NCI-H187 (cell line): ENCODE measurements at regions not wholly inside any gene's neighbourhood (a gene's known extent, or its start where the extent isn't known, plus 50 kb on each side); places are given as distances from the start of the nearest gene placed in this dataset.
"Not testable (repeated sequence)": the region's sequence is repeated elsewhere in the genome, so short reads cannot be mapped to it uniquely, and the experiment has no call there.

ENCODE experiments used
- DNase-seq, 2 experiments: peaks; one replicate each; lab custom pipeline; 2025; lab: John Stamatoyannopoulos, UW

- DNase-seq, result no peak
These were observed 367.8 kb upstream of the ID2 start for GRCh38 chr2:8314063-8314462.

- DNase-seq, result no peak
These were observed 366.2 kb upstream of the ID2 start for GRCh38 chr2:8315531-8316165.

DNA sequence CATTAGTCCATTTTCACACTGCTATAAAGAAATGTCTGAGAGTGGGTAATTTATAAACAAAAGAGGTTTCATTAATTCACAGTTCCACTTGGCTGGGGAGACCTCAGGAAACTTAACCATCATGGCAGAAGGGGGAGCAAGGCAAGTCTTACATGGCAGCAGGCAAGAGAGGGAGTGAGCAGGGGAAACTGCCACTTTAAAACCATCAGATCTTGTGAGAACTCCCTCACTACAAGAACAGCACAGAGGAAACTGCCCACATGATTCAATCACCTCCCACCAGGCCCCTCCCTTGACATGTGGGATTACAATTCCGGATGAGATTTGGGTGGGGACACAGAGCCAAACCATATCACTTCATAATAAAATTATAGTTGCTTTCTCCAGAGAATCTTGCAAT is 365.5 kb upstream of the ID2 start:
- no peak for DNase-seq

DNA sequence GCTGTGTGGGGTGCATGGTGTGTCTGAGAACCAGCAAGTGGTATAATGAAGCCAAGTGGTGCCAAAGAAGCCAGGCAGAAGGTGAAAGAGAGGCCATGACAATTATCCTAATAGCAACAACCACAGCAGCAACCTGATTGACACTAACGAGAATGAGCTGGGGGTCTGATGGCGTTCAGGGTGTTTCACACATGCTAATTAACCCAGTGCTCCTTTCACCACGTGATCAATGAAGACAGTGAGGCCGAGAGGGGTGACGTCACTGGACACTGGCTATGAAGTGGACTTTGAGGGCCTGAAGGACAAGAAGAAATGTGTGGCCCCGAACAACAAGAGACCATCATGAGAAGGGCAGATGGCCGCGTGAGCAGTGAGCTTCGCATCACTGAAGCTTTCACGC is 364.4 kb upstream of the ID2 start:
- DNase-seq, result no peak

- no peak for DNase-seq
These were observed 362.6 kb upstream of the ID2 start for GRCh38 chr2:8319219-8319618.

- DNase-seq, result no peak
These were observed 361.4 kb upstream of the ID2 start for GRCh38 chr2:8320311-8321066.

DNA sequence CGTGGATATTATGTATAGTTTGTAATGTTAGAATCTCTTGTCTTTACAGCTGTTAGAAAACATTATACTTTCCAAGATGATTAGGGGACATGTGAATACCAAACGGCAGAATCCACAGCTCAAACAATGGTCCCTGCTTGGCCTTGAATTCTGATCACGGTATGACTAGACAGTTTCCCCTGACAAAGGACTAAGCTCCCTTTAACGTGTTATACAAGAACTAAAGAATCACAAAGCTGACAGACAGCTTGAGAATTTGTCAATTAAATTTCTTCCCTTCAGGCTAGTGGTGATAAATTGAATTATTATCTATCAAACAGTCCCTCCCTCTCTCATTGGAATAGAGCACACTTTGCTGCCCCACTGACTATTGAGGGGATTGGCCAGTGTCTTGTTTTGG is 359.2 kb upstream of the ID2 start:
- no peak for DNase-seq

DNA sequence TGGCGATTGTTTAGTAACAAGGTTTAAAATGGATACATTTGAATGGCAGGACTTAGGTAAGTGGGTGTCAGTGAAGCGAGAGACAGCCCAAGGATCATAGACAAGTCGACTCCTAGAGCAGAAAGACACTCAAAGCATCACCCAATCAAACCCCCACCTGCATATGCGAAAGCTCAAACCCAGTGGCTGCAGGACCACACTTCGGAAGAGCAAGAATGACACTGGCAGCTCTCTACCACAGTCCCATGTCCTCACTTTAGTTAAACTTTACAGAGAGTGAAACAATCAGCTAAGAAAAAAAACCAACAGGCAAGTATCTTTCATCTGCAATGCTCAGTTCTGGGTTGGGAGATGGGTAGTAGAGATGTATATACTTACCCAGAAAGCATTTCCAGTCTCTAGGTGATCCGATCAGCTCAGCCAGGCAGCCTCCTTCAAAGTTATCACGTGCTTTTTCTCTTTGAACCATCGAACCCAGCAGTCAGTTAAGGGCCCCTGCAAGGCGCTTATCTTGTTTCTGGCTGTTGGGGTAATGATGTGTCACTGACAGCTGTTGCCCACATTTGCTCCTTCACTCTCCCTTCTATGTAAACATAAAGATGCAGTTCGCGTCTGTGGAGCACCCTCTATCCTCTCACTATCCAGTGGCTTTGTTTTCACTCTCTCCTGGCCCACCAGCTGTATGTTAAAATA is 357.5 kb upstream of the ID2 start:
- peak; percentile 87 to 92 for DNase-seq

- DNase-seq, result peak; percentile 66 to 78
These were observed 357.0 kb upstream of the ID2 start for GRCh38 chr2:8324901-8325300.

DNA sequence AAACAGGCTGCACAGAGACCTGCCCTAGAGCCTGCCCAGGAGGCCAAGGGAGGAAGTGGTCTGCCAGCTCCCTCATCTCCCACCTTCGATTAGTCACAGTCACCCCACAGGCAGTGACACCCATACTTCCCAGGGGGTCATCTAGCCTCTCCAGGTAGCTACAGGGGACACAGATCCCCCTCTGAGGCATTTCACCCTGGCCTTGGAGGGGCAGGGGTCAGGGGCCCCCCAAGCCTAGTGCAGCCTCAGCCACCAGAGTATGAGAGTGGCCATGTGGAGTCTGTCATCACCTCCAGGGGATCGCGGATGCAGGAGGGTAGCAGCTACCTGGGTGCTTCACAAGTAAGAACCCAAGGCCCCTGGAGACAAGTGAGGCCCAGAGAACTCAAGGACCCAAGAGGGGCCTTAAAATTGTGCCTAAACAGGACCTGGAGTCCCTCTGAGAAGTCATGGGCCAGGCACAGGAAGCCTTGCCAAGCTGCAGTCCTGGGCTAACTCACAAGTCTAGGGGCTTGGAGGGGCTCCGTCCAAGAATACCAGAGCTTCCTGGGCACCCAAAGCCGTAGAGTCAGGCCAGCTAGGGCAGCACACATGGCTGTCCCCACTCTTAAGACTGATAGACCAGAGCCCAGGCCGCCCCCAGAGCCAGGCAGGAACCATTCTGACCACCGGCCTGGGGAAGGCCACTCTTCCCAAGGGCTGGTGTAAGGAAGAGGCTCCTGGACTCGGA is 354.3 kb upstream of the ID2 start:
- no peak for DNase-seq

GRCh38 chr2:8328217-8328616 is 353.6 kb upstream of the ID2 start:
- DNase-seq, result no peak

DNA sequence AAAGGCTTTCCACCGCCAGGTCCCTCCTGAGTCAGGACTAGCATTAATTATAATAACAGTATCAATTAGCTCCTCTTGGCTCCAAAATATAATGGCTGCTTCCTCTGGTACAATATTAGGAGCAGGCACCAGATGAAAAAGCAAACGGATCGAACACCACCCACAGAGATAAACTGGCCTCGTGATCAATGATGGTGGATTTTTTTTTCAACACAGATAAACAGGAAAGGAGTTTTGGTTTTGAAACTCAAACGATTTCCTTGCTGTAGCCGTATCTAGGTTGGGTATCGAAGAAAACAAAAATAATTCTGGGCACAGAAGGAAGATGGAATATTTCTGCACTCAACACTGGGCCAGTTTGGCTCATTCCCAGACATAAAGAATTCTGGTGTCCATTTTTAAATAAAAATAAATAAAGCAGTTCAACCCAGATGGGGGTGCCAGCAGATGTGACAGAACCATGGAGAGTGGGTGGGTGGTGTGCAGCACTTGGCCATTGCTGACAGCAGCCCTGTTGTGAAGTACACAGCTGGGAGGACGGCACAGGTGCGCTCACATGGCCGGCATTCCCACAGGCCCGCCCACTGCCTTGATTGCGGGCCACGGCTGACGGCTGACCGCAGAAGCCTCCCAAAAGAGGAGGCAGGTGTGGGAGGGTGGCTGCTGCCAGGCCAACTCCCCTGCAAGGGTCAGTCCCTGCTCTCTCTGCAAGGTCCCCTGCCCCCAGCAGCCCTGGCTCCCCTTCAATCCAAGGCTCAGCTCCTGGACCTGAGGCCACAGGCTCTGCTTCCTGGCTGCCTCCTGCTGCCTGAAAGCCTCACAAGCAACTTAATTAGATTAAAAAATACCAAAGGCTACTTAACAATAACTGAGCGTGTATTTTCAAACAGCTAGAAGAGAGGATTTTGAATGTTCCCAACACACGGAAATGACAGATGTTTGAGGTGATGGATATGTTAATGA is 351.9 kb upstream of the ID2 start:
- peak; percentile 13 to 33 for DNase-seq

GRCh38 chr2:8331068-8331467 is 350.8 kb upstream of the ID2 start:
- no peak for DNase-seq

GRCh38 chr2:8332646-8333045 is 349.2 kb upstream of the ID2 start:
- no peak for DNase-seq

- DNase-seq, result no peak
These were observed 348.6 kb upstream of the ID2 start for GRCh38 chr2:8333177-8333831.

GRCh38 chr2:8333832-8334187 is 348.0 kb upstream of the ID2 start:
- DNase-seq, result not testable (repeated sequence)

GRCh38 chr2:8334866-8335325 is 347.0 kb upstream of the ID2 start:
- DNase-seq, result no peak

GRCh38 chr2:8335801-8336200 is 346.1 kb upstream of the ID2 start:
- DNase-seq, result no peak

- no peak for DNase-seq
These were observed 344.5 kb upstream of the ID2 start for GRCh38 chr2:8337321-8337720.

DNA sequence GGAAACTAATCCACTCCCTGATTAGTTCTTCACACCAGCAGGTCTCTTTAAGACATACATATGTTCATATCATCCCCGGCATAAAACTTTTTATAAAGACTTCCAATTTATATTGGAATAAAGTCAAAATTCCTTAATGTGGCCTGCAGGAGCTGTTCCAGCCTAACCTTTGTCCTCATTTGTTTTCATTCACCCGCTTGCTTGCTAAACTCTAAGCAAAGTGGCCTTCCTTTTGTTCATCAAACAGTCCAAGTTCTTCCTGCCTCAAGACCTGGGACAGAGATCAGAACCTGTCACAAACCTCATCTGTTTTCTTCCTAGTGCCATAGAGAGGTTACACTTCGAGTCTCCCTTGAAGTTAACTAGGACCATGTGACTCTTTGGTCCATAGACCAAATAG is 339.4 kb upstream of the ID2 start:
- DNase-seq, result no peak

DNA sequence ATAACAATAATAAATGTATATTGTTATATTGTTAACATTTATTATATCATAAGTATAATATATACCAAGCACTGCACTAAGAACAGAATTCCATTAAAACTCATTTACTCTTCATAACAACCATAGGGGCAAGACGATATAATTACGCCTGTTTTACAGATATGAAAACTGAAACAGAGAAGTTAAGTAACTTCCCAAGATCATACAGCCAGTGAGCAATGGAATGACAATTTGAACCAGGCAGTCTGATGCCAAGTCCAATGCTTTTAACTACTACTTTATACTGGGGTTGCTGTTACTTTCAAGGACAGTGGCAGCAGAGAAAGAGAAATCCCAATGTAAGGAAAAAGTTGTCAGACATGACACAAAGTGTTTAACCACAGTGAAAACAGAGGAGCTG is 338.8 kb upstream of the ID2 start:
- DNase-seq, result no peak
